ENCODE measurements at regions not wholly inside any gene's neighbourhood (a gene's known extent, or its start where the extent isn't known, plus 50 kb on each side); places are given as distances from the start of the nearest gene placed in this dataset.
"Not testable (repeated sequence)": the region's sequence is repeated elsewhere in the genome, so short reads cannot be mapped to it uniquely, and the experiment has no call there.

- H3K4me1 ChIP-seq (ENCODE audit: control insufficient read depth in 1 of 2, insufficient read depth in 2 of 2, low read length in 2 of 2); H3K4me3 ChIP-seq (ENCODE audit: low read depth in 1 of 2, low read length in 2 of 2); H3K27me3 ChIP-seq (ENCODE audit: low read depth, low read length); H3K9me3 ChIP-seq (ENCODE audit: control insufficient read depth in 1 of 2, low read length in 2 of 2); H3K27ac ChIP-seq (ENCODE audit: low read length); H3K36me3 ChIP-seq (ENCODE audit: control insufficient read depth in 1 of 2, insufficient read depth in 2 of 2, low read length in 2 of 2): not testable (repeated sequence)
These were observed 222.3 kb upstream of the ECI2 start for GRCh38 chr6:4357660-4358152.

DNA sequence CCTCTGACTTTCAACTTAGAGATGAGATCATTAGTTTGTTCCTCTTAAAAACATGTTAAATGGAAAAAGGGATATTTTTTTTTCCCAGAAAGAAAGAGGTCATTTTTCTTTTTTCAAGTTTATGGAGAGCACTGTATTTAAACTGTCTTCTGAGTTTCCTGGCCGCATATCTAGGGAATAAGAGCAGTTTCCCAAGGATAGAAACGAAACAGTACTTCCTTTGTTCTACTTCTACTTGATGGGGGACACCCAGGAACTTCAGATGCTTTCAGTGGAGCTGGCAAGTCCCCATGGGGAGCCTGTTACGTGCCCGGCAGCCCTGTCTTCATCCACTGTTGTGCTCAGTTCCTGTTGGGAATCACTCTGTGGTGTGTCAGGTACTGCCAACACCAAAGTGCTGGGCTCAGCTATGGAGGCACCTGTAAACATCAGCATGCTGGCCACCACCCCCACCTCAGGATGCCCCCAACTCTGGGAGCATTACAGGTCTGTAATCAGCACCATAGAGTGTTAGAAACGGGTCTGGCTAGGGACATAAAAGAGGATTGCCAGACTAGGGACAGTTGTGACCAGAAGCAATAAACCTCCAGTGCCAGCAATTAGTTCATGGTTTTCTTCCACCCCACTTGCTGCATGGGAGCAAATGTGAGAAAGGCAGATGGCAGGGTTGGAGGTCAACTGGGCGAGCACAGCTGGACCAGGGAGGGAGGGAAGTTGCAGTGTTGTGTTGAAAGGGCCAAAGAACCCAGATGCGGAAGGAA, 221.7 kb upstream of the ECI2 start:
- H3K4me3 ChIP-seq (ENCODE audit: low read depth in 1 of 2, low read length in 2 of 2): no peak overlapping the region
- H3K4me1 ChIP-seq (ENCODE audit: control insufficient read depth in 1 of 2, insufficient read depth in 2 of 2, low read length in 2 of 2): no peaks in the 10 kb centered on the region
- peak overlapping the region; percentile 20 for H3K27ac ChIP-seq (ENCODE audit: low read length)
- no peaks in the 10 kb centered on the region for H3K27me3 ChIP-seq (ENCODE audit: low read depth, low read length)
- H3K36me3 ChIP-seq (ENCODE audit: control insufficient read depth in 1 of 2, insufficient read depth in 2 of 2, low read length in 2 of 2): no peaks in the 10 kb centered on the region
- no peaks in the 10 kb centered on the region for H3K9me3 ChIP-seq (ENCODE audit: control insufficient read depth in 1 of 2, low read length in 2 of 2)

DNA sequence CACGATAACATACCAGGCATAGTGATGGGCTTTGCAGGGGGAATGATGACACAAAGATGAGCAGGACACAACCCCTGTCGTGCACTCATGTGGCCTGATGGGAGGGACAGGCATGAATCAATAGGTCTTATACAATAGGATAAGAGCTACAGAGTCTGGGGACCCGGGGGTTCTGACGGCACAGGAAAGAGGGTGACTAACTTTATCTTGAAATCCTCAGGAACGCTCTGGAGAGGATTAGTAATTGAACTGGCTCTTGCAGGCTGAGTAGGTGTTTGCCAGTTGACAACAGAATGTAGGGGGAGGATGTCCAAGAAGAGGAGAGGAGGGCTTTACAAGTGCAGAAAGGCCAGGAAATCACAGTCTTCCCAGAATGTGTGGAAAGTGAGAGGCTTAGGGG, 219.9 kb upstream of the ECI2 start:
- Histone ChIP-seq H3K4me3 (ENCODE audit: low read depth in 1 of 2, low read length in 2 of 2) (no peak overlapping the region), H3K9me3 (ENCODE audit: control insufficient read depth in 1 of 2, low read length in 2 of 2) (no peaks in the 10 kb centered on the region), H3K27me3 (ENCODE audit: low read depth, low read length) (no peaks in the 10 kb centered on the region), H3K27ac (ENCODE audit: low read length) (no peak overlapping the region), H3K36me3 (ENCODE audit: control insufficient read depth in 1 of 2, insufficient read depth in 2 of 2, low read length in 2 of 2) (no peaks in the 10 kb centered on the region), H3K4me1 (ENCODE audit: control insufficient read depth in 1 of 2, insufficient read depth in 2 of 2, low read length in 2 of 2) (peaks cover 0 to 5% of the 10 kb centered on the region in 2 donors)

- H3K36me3 ChIP-seq (ENCODE audit: control insufficient read depth in 1 of 2, insufficient read depth in 2 of 2, low read length in 2 of 2): no peaks in the 10 kb centered on the region
- no peak overlapping the region for H3K27ac ChIP-seq (ENCODE audit: low read length)
- peaks cover 0 to 5% of the 10 kb centered on the region in 2 donors for H3K4me1 ChIP-seq (ENCODE audit: control insufficient read depth in 1 of 2, insufficient read depth in 2 of 2, low read length in 2 of 2)
These were observed 218.8 kb upstream of the ECI2 start for GRCh38 chr6:4354181-4354580.

DNA sequence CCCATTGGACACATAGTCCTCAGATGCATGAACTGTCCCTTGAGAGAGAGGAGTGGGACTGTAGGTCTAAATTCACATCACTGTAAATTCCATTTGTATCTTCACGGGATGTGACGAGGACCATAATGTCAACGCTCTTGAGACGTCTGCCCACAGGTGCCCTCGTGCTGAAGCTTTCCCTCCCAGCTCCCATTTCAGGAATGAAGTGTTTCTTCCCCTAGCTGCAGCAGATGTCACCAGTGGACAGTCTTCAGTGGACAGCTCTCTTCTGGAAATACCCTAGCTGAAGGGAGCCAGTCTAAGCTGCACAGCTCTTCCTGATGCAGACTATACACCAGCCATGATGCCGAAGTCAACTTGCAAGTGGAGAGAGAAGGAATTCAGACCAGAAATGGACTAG, 217.4 kb upstream of the ECI2 start:
- H3K9me3 ChIP-seq (ENCODE audit: control insufficient read depth in 1 of 2, low read length in 2 of 2): no peaks in the 10 kb centered on the region
- no peak overlapping the region for H3K4me3 ChIP-seq (ENCODE audit: low read depth in 1 of 2, low read length in 2 of 2)
- peaks cover 0 to 5% of the 10 kb centered on the region in 2 donors for H3K4me1 ChIP-seq (ENCODE audit: control insufficient read depth in 1 of 2, insufficient read depth in 2 of 2, low read length in 2 of 2)
- peak overlapping the region; percentile 78 for H3K27ac ChIP-seq (ENCODE audit: low read length)
- no peaks in the 10 kb centered on the region for H3K36me3 ChIP-seq (ENCODE audit: control insufficient read depth in 1 of 2, insufficient read depth in 2 of 2, low read length in 2 of 2)
- no peaks in the 10 kb centered on the region for H3K27me3 ChIP-seq (ENCODE audit: low read depth, low read length)

More at GRCh38 chr6:4354181-4354580, 218.8 kb upstream of the ECI2 start:
- H3K27me3 ChIP-seq (ENCODE audit: low read depth, low read length): no peaks in the 10 kb centered on the region
- H3K4me3 ChIP-seq (ENCODE audit: low read depth in 1 of 2, low read length in 2 of 2): no peak overlapping the region
- no peaks in the 10 kb centered on the region for H3K9me3 ChIP-seq (ENCODE audit: control insufficient read depth in 1 of 2, low read length in 2 of 2)

DNA sequence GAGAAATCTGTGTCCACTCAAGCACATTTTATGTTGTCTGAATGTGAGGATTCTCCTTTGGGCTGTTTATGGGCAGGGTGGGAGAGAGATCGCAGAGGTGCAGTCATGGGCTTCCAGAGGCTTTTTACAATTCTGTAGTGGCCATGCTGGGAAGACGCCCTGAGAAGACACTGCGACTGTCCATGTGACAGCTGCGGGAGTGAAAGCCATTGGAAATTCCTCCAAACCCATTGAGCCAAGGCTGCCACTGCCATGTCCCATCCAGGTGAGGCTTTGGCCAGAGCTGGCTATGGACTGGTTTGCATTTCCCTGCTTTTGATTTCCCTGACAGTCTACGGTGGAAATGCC, 216.9 kb upstream of the ECI2 start:
- H3K4me3 ChIP-seq (ENCODE audit: low read depth in 1 of 2, low read length in 2 of 2): peak overlapping the region in 1 of 2 donors; percentile 13
- H3K4me1 ChIP-seq (ENCODE audit: control insufficient read depth in 1 of 2, insufficient read depth in 2 of 2, low read length in 2 of 2): peaks cover 0 to 5% of the 10 kb centered on the region in 2 donors
- H3K27ac ChIP-seq (ENCODE audit: low read length): peak overlapping the region; percentile 78
- H3K9me3 ChIP-seq (ENCODE audit: control insufficient read depth in 1 of 2, low read length in 2 of 2): no peaks in the 10 kb centered on the region
- no peaks in the 10 kb centered on the region for H3K36me3 ChIP-seq (ENCODE audit: control insufficient read depth in 1 of 2, insufficient read depth in 2 of 2, low read length in 2 of 2)
- H3K27me3 ChIP-seq (ENCODE audit: low read depth, low read length): no peaks in the 10 kb centered on the region

GRCh38 chr6:4351520-4352321, 216.3 kb upstream of the ECI2 start:
- Histone ChIP-seq H3K36me3 (ENCODE audit: control insufficient read depth in 1 of 2, insufficient read depth in 2 of 2, low read length in 2 of 2) (no peaks in the 10 kb centered on the region), H3K9me3 (ENCODE audit: control insufficient read depth in 1 of 2, low read length in 2 of 2) (no peaks in the 10 kb centered on the region), H3K27me3 (ENCODE audit: low read depth, low read length) (no peaks in the 10 kb centered on the region), H3K4me3 (ENCODE audit: low read depth in 1 of 2, low read length in 2 of 2) (peak overlapping the region in 1 of 2 donors; percentile 13), H3K27ac (ENCODE audit: low read length) (peak overlapping the region; percentile 78), H3K4me1 (ENCODE audit: control insufficient read depth in 1 of 2, insufficient read depth in 2 of 2, low read length in 2 of 2) (peaks cover 0 to 5% of the 10 kb centered on the region in 2 donors)

DNA sequence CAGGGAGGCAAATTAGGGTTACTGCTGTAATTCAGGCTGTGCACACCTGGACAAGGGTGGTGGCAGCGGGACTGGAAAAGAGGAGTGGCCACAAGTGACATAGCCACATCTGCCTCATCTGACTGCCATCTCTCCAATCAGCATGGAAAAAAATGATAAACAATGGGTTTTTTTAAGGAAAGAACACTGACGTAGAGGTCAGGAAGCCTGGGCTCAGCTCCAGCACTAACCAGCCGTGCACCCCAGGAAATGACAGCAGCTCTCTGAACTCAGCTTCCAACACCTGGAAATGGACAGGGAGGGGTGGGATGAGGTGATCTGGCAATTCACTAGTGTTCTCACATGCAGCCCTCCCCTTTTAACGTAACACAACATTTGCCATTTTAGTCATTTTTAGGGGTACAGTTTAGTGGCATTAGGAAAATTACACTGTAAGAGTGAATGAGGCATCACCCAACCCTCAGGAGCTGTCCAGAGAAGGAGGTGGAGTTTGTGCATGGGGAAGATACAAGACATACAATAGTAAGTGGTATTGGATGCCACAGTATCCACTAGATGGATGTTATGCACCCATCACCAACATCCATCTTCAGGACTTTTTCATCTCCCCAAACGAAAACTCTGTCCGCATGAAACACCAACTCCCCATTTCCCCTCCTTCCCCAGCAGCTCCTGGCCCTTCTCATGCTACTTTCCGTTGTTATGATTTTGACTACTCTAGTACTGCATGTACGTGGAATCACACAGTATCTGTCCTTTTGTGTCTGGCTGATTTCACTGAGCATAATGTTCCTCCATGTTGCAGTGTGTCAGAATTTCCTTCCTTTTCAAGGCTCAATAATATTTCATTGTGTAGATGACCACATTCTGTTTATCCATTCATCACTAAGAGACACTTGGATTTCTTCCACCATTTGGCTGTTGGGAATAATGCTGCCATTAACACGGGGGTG, 215.5 kb upstream of the ECI2 start:
- peaks cover 0 to 5% of the 10 kb centered on the region in 2 donors for H3K4me1 ChIP-seq (ENCODE audit: control insufficient read depth in 1 of 2, insufficient read depth in 2 of 2, low read length in 2 of 2)
- H3K9me3 ChIP-seq (ENCODE audit: control insufficient read depth in 1 of 2, low read length in 2 of 2): no peaks in the 10 kb centered on the region
- no peak overlapping the region for H3K4me3 ChIP-seq (ENCODE audit: low read depth in 1 of 2, low read length in 2 of 2)
- H3K36me3 ChIP-seq (ENCODE audit: control insufficient read depth in 1 of 2, insufficient read depth in 2 of 2, low read length in 2 of 2): no peaks in the 10 kb centered on the region
- no peaks in the 10 kb centered on the region for H3K27me3 ChIP-seq (ENCODE audit: low read depth, low read length)
- peak overlapping the region; percentile 78 for H3K27ac ChIP-seq (ENCODE audit: low read length)

DNA sequence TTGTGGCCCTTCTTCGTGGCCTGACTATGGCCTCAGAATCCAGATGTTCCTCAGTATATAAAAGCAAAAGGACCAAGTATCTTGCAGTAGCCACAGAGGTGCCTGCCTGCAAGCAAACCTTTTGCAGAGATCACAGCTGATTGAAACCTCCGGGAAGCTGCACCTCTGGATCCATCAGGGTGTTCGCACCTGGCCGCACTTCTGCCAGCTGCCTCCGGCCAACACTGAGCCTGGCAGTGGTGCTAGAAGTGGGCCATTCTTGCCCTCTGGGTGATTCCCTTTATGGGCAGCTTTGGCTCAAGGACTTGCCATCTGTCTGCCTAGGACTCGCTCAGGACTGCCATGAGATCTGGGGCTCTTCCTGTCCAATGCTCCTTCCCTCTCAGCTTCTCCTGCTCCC, 214.6 kb upstream of the ECI2 start:
- peaks cover 0 to 5% of the 10 kb centered on the region in 2 donors for H3K4me1 ChIP-seq (ENCODE audit: control insufficient read depth in 1 of 2, insufficient read depth in 2 of 2, low read length in 2 of 2)
- H3K4me3 ChIP-seq (ENCODE audit: low read depth in 1 of 2, low read length in 2 of 2): no peak overlapping the region
- H3K36me3 ChIP-seq (ENCODE audit: control insufficient read depth in 1 of 2, insufficient read depth in 2 of 2, low read length in 2 of 2): no peaks in the 10 kb centered on the region
- H3K9me3 ChIP-seq (ENCODE audit: control insufficient read depth in 1 of 2, low read length in 2 of 2): no peaks in the 10 kb centered on the region
- H3K27me3 ChIP-seq (ENCODE audit: low read depth, low read length): no peaks in the 10 kb centered on the region
- H3K27ac ChIP-seq (ENCODE audit: low read length): no peak overlapping the region

DNA sequence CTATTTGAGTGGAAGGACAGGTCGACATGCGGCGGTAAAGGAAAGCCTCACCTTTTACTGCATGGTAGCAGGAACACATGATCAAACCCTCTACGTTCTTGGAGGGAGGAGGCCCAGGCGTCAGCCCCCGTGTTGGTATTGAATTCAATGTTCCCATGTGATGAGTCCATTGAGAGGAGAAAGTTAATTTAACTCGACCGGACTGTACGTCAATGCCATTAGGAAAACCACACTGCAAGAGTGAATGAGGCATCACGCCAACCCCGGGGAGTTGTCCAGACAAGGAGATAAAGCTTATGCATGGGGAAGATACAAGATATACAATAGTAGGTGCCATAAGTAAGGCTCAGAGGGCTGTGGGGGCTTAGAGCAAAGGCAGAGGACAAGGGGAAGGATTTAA, 213.9 kb upstream of the ECI2 start:
- Histone ChIP-seq H3K4me3 (ENCODE audit: low read depth in 1 of 2, low read length in 2 of 2) (no peak overlapping the region), H3K4me1 (ENCODE audit: control insufficient read depth in 1 of 2, insufficient read depth in 2 of 2, low read length in 2 of 2) (peaks cover 0 to 5% of the 10 kb centered on the region in 2 donors), H3K36me3 (ENCODE audit: control insufficient read depth in 1 of 2, insufficient read depth in 2 of 2, low read length in 2 of 2) (no peaks in the 10 kb centered on the region), H3K9me3 (ENCODE audit: control insufficient read depth in 1 of 2, low read length in 2 of 2) (no peaks in the 10 kb centered on the region), H3K27ac (ENCODE audit: low read length) (no peak overlapping the region), H3K27me3 (ENCODE audit: low read depth, low read length) (no peaks in the 10 kb centered on the region)

All from muscle layer of duodenum (tissue), 2 donors.